Esophagus squamous epithelium (tissue), 5 donors: ENCODE measurements at regions not wholly inside any gene's neighbourhood (a gene's known extent, or its start where the extent isn't known, plus 50 kb on each side); places are given as distances from the start of the nearest gene placed in this dataset.

Experiments
- DNase-seq: peaks from one replicate; lab custom pipeline; 2025; lab: John Stamatoyannopoulos, UW
- H3K27ac ChIP-seq, 4 donors: fragments of 200-600 bp; sonication (generic); one replicate each; pipeline ENCODE4 v1.5.1; 2016 to 2019; ENCODE audit warnings: mild to moderate bottlenecking in 1 of 4
- H3K27me3 ChIP-seq, 4 donors: fragments of 200-600 bp; sonication (generic); 1 replicate in 3 of 4; 2 replicates in 1 of 4; pipeline versions ENCODE4 v1.5.1 to v1.6.0; 2017 to 2021; ENCODE audit warnings: antibody characterized with exemption in 1 of 4
- H3K36me3 ChIP-seq, 3 donors: fragments of 200-600 bp; sonication (generic); one replicate each; pipeline ENCODE4 v1.5.1; 2016 to 2019
- H3K4me1 ChIP-seq, 3 donors: fragments of 200-600 bp; sonication (generic); one replicate each; pipeline ENCODE4 v1.5.1; 2017 to 2019
- H3K4me3 ChIP-seq, 4 donors: fragments of 200-600 bp; sonication (generic); 1 replicate in 3 of 4; 2 replicates in 1 of 4; pipeline ENCODE4 v1.5.1; 2016 to 2019; ENCODE audit warnings: mild to moderate bottlenecking in 2 of 4, moderate library complexity in 1 of 4
- H3K9me3 ChIP-seq, 3 donors: fragments of 200-600 bp; sonication (generic); one replicate each; pipeline ENCODE4 v1.5.1; 2016 to 2019
- POLR2A ChIP-seq, 4 donors: fragments of 450-650 bp; IDR thresholded peaks; one replicate each; pipeline ENCODE4 v1.6.1; 2017; ENCODE audit warnings: antibody characterized with exemption in 4 of 4, mild to moderate bottlenecking in 4 of 4, moderate library complexity in 3 of 4
- WGBS, 2 donors: methylation state at CpG; one replicate each; pipeline ENCODE4 v1.1.5; 2018; 5-methylcytosine and 5-hydroxymethylcytosine counted together
- intact Hi-C: fragments of 100-400 bp; cut with DNase I; formaldehyde crosslinking; loops from one replicate; pipeline ENCODE4 v1.15.0; 2022
- TF ChIP-seq, protein P1 (sequence below), 6 experiments: fragments of 450-650 bp in 4 of 6; fragments of 200-600 bp in 2 of 6; sonication (generic) in 2 of 6; IDR thresholded peaks; one replicate each; pipeline ENCODE4 v1.5.1; 2016 to 2019; ENCODE audit warnings: antibody characterized with exemption in 6 of 6, mild to moderate bottlenecking in 4 of 6, moderate library complexity in 4 of 6
- donor health status: DM: yes; HTN: yes; CAD: no.

DNA sequence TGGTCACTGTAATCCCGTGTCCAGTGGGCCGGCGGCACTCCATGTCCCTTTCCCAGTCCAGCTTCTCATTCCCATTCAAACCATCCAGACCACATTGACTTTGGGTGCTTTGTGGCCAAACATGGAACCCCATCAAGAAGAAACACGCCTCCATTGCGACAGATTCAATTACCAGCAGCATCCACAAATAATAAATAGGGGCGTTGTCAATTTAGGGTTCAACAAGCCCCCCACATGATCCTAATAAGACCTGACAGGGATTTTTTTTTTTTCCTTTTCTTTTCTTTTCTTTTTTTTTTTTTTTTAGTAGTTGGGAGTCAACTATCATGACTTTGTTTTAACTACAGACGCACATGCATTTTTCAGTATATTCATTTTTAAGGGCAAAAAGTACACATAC, 149.4 kb downstream of the DICER1 start:
- peaks cover 0 to 15% (median 0%) of the 10 kb centered on the region in 4 donors for H3K27me3 ChIP-seq
- H3K4me1 ChIP-seq: no peaks in the 10 kb centered on the region
- TF ChIP-seq, protein P1, sequence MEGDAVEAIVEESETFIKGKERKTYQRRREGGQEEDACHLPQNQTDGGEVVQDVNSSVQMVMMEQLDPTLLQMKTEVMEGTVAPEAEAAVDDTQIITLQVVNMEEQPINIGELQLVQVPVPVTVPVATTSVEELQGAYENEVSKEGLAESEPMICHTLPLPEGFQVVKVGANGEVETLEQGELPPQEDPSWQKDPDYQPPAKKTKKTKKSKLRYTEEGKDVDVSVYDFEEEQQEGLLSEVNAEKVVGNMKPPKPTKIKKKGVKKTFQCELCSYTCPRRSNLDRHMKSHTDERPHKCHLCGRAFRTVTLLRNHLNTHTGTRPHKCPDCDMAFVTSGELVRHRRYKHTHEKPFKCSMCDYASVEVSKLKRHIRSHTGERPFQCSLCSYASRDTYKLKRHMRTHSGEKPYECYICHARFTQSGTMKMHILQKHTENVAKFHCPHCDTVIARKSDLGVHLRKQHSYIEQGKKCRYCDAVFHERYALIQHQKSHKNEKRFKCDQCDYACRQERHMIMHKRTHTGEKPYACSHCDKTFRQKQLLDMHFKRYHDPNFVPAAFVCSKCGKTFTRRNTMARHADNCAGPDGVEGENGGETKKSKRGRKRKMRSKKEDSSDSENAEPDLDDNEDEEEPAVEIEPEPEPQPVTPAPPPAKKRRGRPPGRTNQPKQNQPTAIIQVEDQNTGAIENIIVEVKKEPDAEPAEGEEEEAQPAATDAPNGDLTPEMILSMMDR (IDR thresholded peaks at IDR 0.05): no peak
- TF ChIP-seq POLR2A (IDR thresholded peaks at IDR 0.05): no peak
- H3K9me3 ChIP-seq: no peaks in the 10 kb centered on the region
- DNase-seq: no peak
- 83 to 91% methylated on average over 7 of the region's 7 CpGs for WGBS, 2 donors
- no peak overlapping the region for H3K27ac ChIP-seq
- H3K4me3 ChIP-seq: no peak overlapping the region
- intact Hi-C loops: no loop called here
- no peaks in the 10 kb centered on the region for H3K36me3 ChIP-seq

DNA sequence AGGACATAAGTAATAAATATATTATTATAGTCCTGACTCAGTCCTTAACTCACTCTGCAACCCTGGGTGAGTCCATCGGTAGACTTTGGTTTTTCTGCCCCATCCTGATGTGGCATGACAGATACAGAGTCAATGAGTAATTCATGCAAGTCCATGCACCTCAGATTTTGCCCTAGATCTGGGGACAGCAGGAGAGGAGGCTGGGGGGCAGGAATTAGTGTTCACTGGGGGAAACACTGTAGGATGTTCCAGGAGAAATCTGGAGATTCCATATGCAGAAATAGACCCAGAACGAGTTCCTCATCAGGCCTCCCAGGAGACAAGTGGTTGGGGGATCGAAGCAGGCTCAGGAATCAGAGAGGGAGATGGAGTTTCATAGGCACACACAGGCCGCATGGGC, 150.8 kb downstream of the DICER1 start:
- no peak overlapping the region for H3K4me3 ChIP-seq
- no peaks in the 10 kb centered on the region for H3K4me1 ChIP-seq
- no peak for DNase-seq
- WGBS, 2 donors: 76 to 80% methylated on average over 4 of the region's 4 CpGs
- TF ChIP-seq POLR2A (IDR thresholded peaks at IDR 0.05): no peak
- TF ChIP-seq, protein P1 (IDR thresholded peaks at IDR 0.05): no peak
- H3K36me3 ChIP-seq: no peaks in the 10 kb centered on the region
- no peaks in the 10 kb centered on the region for H3K9me3 ChIP-seq
- intact Hi-C loops: no loop called here
- H3K27ac ChIP-seq: no peak overlapping the region
- peaks cover 0 to 20% (median 0%) of the 10 kb centered on the region in 4 donors for H3K27me3 ChIP-seq

DNA sequence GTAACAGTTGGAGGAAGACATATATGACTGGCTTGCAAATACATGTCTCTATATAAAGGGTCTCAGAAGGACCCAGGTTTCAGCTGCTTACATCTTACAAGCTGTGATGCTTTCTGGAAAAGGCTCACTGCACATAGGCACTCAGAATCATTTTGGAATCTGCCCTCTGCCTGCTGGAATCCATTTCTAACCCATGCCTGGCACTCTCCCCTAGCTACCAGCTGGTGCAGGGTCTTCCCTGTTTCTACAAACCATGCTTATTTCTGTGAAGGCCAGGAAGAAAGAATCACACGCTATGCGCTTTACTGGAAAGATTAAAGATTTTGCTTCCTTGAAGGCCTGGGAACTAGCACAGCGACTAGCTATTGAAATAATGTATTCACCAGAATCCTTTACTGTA, 151.3 kb downstream of the DICER1 start:
- peaks cover 0 to 21% (median 0%) of the 10 kb centered on the region in 4 donors for H3K27me3 ChIP-seq
- H3K36me3 ChIP-seq: no peaks in the 10 kb centered on the region
- no peaks in the 10 kb centered on the region for H3K4me1 ChIP-seq
- no peak overlapping the region for H3K27ac ChIP-seq
- H3K9me3 ChIP-seq: no peaks in the 10 kb centered on the region
- DNase-seq: no peak
- H3K4me3 ChIP-seq: no peak overlapping the region
- intact Hi-C loops: no loop called here
- 81 to 92% methylated on average over 3 of the region's 3 CpGs for WGBS, 2 donors
- TF ChIP-seq POLR2A (IDR thresholded peaks at IDR 0.05): no peak
- TF ChIP-seq, protein P1 (IDR thresholded peaks at IDR 0.05): no peak

DNA sequence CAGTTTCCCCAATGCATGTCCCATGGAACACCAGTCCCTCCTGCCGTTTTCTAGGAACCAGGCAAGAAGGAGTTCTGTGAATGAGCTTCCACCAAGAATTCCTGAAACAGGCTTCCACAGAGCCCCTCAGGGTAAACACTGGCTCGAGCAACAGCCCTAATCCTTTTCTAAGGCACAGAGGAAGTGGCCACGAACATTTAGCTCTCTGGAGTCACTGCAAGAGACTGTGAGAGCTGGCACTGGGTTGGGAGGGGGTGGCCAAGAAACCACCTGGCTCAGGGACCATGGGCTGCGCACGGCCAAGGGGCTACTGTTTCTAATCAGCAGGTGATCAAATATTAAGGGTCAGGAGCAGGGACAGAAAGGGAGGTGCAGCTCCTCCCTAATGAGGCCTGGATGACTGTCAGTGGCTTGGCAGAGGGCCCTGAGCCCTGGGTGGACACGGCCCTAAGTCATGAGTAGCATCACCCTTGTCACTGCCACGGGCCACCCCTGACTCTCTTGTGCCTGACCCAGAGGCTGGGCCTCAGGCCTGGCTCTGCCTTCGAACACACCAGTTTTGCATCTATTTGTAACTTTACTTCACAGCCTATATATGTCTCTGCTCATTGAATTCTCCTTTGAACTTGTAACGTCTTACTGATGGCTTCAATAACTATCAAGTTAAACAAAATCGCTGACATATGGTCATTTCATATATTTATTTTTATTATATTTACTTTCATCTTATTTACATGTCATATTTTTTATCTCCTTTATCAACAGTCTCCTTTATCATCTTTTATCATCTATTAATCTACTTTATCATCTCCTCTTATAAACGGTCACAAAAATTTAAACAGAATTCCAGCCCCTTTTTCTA, 154.0 kb downstream of the DICER1 start:
- Histone ChIP-seq H3K27ac (no peak overlapping the region), H3K9me3 (no peaks in the 10 kb centered on the region), H3K36me3 (no peaks in the 10 kb centered on the region), H3K27me3 (peaks cover 0 to 17% (median 0%) of the 10 kb centered on the region in 4 donors), H3K4me1 (no peaks in the 10 kb centered on the region), H3K4me3 (no peak overlapping the region)
- intact Hi-C loops: no loop called here
- no peak for TF ChIP-seq POLR2A (IDR thresholded peaks at IDR 0.05)
- TF ChIP-seq, protein P1 (IDR thresholded peaks at IDR 0.05): no peak
- DNase-seq: no peak
- WGBS, 2 donors: 65 to 85% methylated on average over 5 to 6 of the region's 11 CpGs

DNA sequence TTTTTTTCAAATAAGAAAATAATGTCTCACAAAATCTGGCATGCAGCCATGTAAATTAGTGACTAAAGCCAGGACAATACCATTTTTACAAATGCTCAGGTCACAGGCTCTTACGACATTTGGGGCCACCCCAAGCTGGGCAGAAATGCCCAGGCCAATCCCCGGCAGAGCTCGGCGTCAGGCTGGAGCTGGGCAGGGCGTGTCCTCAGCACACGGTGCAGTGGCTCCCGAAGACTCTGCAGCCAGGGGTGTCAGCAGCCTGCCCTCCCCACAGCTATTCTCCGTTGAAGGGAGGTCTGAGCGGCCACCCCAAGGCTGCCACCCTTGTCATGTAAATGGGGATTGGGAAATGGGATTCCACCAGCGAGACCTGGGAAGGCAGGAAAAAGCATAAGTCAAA, 158.6 kb downstream of the DICER1 start:
- no peak overlapping the region for H3K27ac ChIP-seq
- no peak for TF ChIP-seq POLR2A (IDR thresholded peaks at IDR 0.05)
- TF ChIP-seq, protein P1 (IDR thresholded peaks at IDR 0.05): no peak
- intact Hi-C loops: no loop called here
- 27 to 44% methylated on average over 3 to 5 of the region's 10 CpGs for WGBS, 2 donors
- no peaks in the 10 kb centered on the region for H3K9me3 ChIP-seq
- no peaks in the 10 kb centered on the region for H3K36me3 ChIP-seq
- no peak overlapping the region for H3K4me3 ChIP-seq
- peaks cover 0 to 40% (median 0%) of the 10 kb centered on the region in 4 donors for H3K27me3 ChIP-seq
- DNase-seq: no peak
- no peaks in the 10 kb centered on the region for H3K4me1 ChIP-seq
